Brain microvascular endothelial cell (primary cell): ENCODE measurements at regions not wholly inside any gene's neighbourhood (a gene's known extent, or its start where the extent isn't known, plus 50 kb on each side); places are given as distances from the start of the nearest gene placed in this dataset.

Experiments used
- DNase-seq: peaks from one replicate; pipeline ENCODE4 v3.0.0-alpha.2; 2020
- H3K27ac ChIP-seq: fragments of 250-450 bp; sonication (Bioruptor Pico); 2 replicates; pipeline ENCODE4 v1.5.1; 2020; ENCODE audit warnings: mild to moderate bottlenecking, moderate library complexity
- H3K27me3 ChIP-seq: fragments of 250-450 bp; sonication (Bioruptor Pico); replicated peaks from 2 replicates; pipeline ENCODE4 v1.5.1; 2020; ENCODE audit warnings: mild to moderate bottlenecking
- H3K36me3 ChIP-seq: fragments of 250-450 bp; sonication (Bioruptor Pico); replicated peaks from 2 replicates; pipeline ENCODE4 v1.5.1; 2020; ENCODE audit warnings: mild to moderate bottlenecking
- H3K4me3 ChIP-seq: 2 replicates; pipeline ENCODE4 v1.5.1; 2011; ENCODE audit warnings: low read depth, mild to moderate bottlenecking, control low read depth, low read length, moderate library complexity
- in situ Hi-C: cut with HindIII; loops from 2 replicates; pipeline ENCODE4 v1.10.0; 2017; ENCODE audit warnings: low sequenced_read_pairs, low pct_ligation_motif_present
- TF ChIP-seq, protein P1 (sequence below): IDR thresholded peaks from 2 replicates; pipeline ENCODE4 v1.5.1; 2011; ENCODE audit warnings: low read depth, mild to moderate bottlenecking, moderate library complexity, low read length, control low read depth, inconsistent platforms; ENCODE audit errors: missing control alignments

DNA sequence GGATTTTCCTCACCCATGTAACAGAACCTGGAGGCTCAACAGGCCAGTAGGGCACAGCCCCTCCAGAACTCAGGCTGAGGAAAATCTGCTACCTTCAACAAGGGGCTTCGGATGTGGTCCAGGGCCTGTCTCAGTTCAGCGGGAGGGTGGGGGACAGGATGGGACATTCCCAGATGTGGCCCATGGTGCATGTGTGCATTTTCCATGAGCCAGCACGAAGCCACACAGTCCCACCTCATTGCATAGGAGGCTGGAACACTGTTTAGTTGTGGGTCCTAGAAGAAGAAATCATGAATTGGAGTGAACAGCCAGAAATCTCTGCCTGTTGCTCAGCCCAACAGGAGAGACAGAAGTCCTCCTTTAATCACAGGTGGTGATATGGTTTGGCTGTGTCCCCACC, 469.6 kb upstream of the MYT1L start:
- no peaks in the 10 kb centered on the region for H3K36me3 ChIP-seq
- no peak overlapping the region for H3K4me3 ChIP-seq
- DNase-seq = no peak
- in situ Hi-C loops = no loop called here
- no peaks in the 10 kb centered on the region for H3K27me3 ChIP-seq
- TF ChIP-seq, protein P1, sequence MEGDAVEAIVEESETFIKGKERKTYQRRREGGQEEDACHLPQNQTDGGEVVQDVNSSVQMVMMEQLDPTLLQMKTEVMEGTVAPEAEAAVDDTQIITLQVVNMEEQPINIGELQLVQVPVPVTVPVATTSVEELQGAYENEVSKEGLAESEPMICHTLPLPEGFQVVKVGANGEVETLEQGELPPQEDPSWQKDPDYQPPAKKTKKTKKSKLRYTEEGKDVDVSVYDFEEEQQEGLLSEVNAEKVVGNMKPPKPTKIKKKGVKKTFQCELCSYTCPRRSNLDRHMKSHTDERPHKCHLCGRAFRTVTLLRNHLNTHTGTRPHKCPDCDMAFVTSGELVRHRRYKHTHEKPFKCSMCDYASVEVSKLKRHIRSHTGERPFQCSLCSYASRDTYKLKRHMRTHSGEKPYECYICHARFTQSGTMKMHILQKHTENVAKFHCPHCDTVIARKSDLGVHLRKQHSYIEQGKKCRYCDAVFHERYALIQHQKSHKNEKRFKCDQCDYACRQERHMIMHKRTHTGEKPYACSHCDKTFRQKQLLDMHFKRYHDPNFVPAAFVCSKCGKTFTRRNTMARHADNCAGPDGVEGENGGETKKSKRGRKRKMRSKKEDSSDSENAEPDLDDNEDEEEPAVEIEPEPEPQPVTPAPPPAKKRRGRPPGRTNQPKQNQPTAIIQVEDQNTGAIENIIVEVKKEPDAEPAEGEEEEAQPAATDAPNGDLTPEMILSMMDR = no peak
- H3K27ac ChIP-seq = no peak overlapping the region

DNA sequence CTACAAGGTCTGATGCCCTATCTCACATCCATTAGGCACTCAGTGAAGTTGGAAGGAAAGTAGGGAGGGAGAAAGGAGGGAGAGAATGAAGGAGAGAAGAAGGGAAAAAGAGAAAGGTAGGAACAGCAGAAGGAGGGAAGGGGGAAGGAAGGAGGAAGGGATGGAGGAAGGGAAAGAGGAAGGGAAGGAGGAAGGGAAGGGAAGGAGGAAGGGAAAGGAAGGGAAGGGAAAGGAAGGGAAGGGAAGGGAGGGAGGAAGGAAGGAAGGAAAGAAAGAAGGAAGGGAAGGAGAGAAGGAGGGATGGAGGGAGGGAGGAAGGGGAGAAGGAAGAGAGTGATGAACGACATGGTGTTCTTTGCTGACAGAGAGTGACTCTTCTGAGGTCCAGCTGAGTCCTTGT, 468.9 kb upstream of the MYT1L start:
- H3K27me3 ChIP-seq = no peaks in the 10 kb centered on the region
- TF ChIP-seq, protein P1 = no peak
- in situ Hi-C loops = no loop called here
- H3K27ac ChIP-seq = no peak overlapping the region
- H3K4me3 ChIP-seq = no peak overlapping the region
- H3K36me3 ChIP-seq = no peaks in the 10 kb centered on the region
- no peak for DNase-seq

- no peak for DNase-seq
- TF ChIP-seq, protein P1 = no peak
- no peak overlapping the region for H3K4me3 ChIP-seq
- in situ Hi-C loops = no loop called here
- H3K36me3 ChIP-seq = no peaks in the 10 kb centered on the region
- H3K27ac ChIP-seq = no peak overlapping the region
- H3K27me3 ChIP-seq = no peaks in the 10 kb centered on the region
These were observed 468.1 kb upstream of the MYT1L start for GRCh38 chr2:2799151-2799697.

- in situ Hi-C loops = no loop called here
- Histone ChIP-seq H3K36me3 (no peaks in the 10 kb centered on the region), H3K4me3 (no peak overlapping the region), H3K27me3 (no peaks in the 10 kb centered on the region), H3K27ac (no peak overlapping the region)
- DNase-seq = no peak
- TF ChIP-seq, protein P1 = no peak
These were observed 467.3 kb upstream of the MYT1L start for GRCh38 chr2:2798337-2798736.

DNA sequence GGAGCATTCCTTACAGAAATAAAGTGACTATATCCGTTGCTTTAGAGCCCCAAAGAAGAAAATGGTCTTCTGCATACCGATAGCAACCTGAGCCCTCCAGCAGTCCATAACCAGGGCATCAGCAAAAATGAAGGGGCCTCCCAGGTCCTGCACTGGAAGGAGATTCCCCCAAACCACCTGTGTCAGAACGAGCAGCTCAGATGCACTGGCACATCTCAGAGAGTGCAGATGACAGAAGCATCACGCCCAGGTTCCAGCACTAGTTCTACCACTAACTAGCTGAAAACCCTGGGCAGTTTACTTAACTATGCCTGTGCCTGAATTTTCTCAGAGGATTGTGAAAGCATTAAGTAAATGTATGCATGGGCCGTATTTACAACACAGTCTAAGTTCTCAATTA, 466.7 kb upstream of the MYT1L start:
- in situ Hi-C loops = no loop called here
- H3K27me3 ChIP-seq = no peaks in the 10 kb centered on the region
- DNase-seq = no peak
- TF ChIP-seq, protein P1 = no peak
- H3K4me3 ChIP-seq = no peak overlapping the region
- no peak overlapping the region for H3K27ac ChIP-seq
- no peaks in the 10 kb centered on the region for H3K36me3 ChIP-seq

GRCh38 chr2:2796207-2796606, 465.1 kb upstream of the MYT1L start:
- Histone ChIP-seq H3K27ac (no peak overlapping the region), H3K27me3 (no peaks in the 10 kb centered on the region), H3K4me3 (no peak overlapping the region), H3K36me3 (no peaks in the 10 kb centered on the region)
- DNase-seq = no peak
- in situ Hi-C loops = no loop called here
- TF ChIP-seq, protein P1 = no peak
